UCSD-AML1 (cell line): ENCODE measurements at regions not wholly inside any gene's neighbourhood (a gene's known extent, or its start where the extent isn't known, plus 50 kb on each side); places are given as distances from the start of the nearest gene placed in this dataset.
"Not testable (repeated sequence)": the region's sequence is repeated elsewhere in the genome, so short reads cannot be mapped to it uniquely, and the experiment has no call there.

Source experiments
- DNase-seq: peaks from one replicate; lab custom pipeline; 2025; ENCODE audit not compliant: unreplicated experiment; lab: John Stamatoyannopoulos, UW

DNA sequence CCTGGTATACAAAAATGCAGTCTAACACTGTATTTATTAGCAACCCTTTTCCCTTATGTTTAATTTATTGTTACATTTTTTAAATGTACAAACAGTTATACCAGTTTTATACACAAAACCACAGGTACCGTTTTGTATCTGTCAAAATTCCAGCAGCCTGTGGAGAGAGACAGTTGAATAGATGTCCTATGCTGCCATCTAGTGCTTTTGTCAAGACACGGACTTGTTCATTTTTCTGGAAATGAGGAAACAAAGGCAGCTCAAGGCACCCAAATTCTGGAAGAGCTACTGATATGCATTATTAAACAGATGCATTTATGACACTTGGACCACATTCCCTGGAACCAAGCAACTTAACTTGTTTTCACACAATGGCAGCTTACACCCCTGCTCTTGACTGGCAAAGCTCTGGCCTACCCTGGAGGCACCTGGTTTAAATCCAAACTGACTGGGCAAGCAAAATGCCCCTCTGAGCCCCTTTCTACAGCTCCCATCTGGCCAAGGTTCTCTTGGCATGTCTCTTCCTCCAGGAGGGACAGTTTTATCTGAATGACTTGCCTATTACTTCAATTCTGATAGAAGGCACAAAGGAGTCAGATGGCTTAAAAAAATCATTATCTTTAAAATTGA, 286.9 kb upstream of the PRKD1 start:
- DNase-seq = no peak

GRCh38 chr14:30218907-30219306, 291.3 kb upstream of the PRKD1 start:
- DNase-seq = no peak

GRCh38 chr14:30221546-30221945, 293.9 kb upstream of the PRKD1 start:
- DNase-seq = no peak

- DNase-seq = no peak
Observed at GRCh38 chr14:30223385-30223785, 295.7 kb upstream of the PRKD1 start.

GRCh38 chr14:30223966-30224365, 296.3 kb upstream of the PRKD1 start:
- no peak for DNase-seq

GRCh38 chr14:30225176-30225575, 297.5 kb upstream of the PRKD1 start:
- no peak for DNase-seq

DNA sequence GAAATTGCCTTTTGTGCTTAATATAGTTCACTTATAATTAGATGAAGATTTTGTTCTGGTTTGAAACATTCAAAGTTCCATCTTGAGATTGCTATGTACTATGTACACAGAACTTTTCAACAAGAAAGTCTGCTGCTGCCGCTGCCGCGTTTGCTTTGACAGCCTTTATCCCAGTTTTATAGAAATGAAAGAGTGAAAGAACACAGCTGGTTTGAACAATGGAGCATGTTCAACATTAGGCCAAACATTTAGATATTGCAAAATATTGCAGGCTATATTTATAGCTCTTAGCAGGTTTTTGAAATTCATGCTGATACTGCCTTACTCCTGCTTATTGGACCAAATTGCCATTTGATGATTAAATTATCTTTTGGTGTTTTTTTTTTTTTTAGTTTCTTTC, 299.8 kb upstream of the PRKD1 start:
- DNase-seq = no peak

DNA sequence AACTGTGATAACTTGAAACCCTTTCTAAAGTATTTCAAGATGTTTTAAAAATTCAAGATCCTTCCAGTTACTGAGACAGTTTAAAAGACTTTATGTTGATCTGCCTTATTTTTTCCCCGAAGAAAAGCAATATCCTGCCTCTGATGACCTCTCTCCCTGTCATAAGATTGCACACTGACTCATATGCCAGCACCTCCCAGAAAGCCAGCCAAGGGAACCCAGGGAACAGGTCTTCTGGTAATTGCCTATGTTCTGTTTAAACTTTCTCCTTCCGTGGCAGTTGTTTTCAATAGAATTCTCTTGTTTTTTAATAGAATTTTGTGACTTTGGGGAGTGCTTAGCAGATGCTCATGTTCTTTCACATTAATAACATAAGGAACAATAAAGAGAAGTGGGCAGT, 300.2 kb upstream of the PRKD1 start:
- no peak for DNase-seq

DNA sequence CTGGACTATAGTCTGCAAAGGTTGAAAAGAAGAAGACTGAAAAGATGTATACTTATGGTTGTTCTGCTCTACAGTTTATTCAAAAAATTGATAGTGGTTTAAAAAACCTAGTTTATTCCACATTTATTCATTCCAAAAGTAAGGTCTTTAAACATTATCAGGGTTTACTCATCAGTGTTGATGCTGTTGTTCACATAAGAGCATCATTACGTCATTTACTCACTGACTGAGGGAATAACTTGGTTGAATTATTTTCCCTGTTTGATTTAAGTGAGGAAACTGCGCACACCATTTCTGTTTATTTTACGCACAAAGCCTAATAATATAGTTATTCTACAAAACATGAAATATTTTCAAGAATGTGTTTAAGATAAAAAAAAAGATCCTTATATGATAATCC, 303.1 kb upstream of the PRKD1 start:
- DNase-seq = no peak

GRCh38 chr14:30234966-30235365, 307.3 kb upstream of the PRKD1 start:
- no peak for DNase-seq

- DNase-seq = no peak
Observed at GRCh38 chr14:30235485-30235884, 307.8 kb upstream of the PRKD1 start.

- no peak for DNase-seq
Observed at GRCh38 chr14:30238936-30239335, 311.3 kb upstream of the PRKD1 start.

- no peak for DNase-seq
Observed at GRCh38 chr14:30240018-30240417, 312.4 kb upstream of the PRKD1 start.

- no peak for DNase-seq
Observed at GRCh38 chr14:30240685-30241084, 313.0 kb upstream of the PRKD1 start.

- no peak for DNase-seq
Observed at GRCh38 chr14:30242744-30243143, 315.1 kb upstream of the PRKD1 start.

DNA sequence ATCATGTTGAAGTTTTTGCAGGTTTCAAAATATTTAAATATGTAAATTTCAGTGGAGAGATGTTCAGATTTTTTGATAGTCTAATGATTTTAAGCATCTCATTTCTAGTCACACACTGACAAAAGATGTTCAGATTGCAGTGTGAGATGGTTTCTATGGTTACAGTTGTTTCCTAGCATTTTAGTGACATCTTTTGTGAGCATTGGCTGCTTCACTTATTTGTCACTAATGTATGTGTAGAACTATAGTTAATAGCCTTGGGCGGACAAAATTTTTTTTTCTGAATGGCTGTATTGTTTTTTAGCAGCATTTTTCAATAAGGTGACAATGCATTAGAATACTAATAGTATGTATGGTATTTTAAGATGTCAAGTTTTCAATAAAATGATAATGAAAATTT, 315.6 kb upstream of the PRKD1 start:
- no peak for DNase-seq

DNA sequence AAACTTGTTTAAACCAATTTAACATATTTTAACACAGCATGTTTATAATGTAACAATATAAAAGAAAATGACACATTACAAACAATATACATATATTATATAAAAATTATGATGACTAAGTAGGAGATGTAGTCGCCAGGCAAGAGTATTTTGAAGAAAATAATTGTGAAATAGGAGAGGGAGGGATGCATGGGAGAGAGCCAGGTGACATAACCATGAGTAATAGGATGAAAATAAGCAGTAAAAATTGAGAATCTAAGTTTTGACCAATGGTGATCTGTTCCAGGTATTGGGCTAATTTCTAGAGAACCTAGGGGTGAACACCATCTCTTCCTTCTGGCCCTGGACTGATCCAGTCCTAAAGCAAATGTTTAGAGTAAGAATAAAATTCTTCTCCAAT, 315.2 kb upstream of the G2E3 start:
- DNase-seq = no peak

DNA sequence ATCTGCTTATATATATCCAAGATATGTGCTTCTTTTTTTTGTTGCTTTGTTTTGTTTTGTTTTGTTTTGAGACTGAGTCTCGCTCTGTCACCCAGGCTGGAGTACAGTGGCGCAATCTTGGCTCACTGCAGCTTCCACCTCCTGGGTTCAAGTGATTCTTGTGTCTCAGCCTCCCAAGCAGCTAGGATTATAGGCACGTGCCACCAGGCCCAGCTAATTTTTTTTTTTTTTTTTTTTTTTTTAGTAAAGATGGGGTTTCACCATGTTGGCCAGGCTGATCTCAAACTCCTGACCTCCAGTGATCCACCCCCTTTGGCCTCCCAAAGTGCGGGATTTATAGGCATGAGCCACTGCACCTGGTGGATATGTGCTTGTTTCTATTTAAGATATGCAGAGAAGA, 314.6 kb upstream of the G2E3 start:
- not testable (repeated sequence) for DNase-seq

DNA sequence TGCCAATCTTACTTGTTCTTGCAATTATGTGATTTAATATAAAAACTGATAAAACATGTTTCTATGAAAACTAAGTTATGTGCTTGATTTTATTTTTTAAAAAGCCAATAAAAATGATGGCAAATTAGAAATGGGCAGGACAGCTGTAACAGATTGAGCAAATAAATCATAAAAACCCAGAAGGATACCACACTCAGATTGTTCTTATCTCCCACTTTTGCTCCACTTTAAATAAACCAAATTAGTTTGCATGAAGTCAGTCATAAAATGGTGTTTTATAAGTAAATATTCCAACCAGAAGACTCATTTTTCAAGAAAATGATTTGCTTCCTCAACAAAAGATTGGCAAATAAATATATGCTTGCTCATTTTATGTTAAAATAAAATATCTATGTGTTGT, 307.9 kb upstream of the G2E3 start:
- DNase-seq = no peak

DNA sequence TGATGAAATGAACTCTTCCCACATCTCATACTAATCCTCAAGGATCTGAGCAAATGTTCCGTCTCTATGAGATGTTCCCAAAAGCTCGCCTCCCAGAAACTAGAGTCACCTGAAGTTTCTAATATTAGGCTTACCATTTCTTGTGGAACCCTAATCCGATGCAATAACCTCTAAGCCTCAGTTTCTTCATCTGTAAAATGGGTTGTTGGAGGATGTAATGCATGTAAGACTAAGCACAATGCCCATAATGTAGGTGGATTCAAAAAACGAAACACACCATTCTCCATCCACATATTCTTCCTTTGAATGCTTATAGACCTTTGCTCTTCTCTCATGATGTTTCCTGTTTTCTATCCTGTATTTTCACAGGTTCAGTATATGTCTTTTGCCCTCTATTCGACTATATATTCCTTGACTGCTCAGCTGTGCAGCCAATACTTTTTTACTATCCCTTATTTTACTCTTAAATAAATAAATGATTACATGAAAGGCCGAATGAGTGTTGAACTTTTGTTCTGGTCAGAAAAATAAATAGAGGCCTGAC, 307.3 kb upstream of the G2E3 start:
- DNase-seq = no peak

DNA sequence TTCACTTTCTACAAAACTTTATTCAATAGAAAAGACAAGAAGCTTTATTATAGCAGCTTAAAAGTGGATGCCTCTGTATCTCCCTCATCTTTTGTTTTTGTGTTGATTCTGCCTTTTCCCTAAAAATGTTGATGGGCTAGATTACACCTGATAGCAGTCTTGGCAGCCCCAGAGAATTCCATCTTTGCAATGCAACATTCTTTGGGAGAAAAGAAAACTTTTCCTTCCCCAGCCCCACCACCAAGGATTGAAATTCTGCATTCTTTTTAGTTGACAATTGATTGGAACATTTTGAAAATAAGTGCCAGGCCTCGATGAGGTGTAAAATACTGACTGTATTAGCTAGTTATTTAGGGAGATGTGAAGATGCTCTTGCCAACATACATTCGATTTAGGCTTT, 306.8 kb upstream of the G2E3 start:
- DNase-seq = no peak

DNA sequence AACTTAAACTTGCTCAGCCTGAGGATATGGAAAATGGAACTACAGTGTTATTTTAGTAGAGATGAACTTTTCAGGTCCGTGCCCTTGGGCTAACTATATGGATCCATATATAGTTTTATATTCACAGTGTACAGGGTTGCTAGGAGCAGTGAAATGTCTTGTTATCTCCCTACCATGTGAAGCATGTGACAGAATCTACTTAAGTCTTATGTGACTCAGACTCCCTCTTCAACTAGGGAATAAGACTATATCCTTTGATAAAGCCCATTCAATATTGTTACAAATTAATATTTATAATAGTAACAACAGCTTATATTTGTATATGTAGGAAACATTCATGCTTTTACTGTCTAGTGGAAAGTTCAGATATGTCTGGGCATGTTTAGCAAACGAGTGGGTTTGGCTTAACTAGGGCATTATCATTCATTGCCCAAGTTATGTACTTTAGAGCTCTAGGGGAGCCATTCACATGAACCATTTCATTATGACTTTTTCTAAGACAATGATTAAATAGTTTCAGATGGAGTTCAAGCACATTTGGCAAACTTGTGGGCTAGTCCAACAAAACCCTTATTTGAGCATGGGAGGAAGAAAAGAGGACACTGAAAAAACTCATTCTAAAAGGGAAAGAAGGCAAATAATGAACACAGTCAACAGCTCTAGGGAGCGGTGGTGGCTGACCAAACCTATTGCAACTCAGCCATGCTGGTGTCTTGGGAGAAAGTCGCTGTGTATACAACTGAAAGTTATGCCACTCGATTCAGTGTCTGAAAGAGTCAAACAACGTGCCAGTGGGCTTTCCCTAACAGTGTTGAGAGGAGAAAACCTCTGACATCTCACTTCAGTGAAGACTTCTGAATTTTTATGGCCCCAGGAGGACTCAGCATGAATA, 305.9 kb upstream of the G2E3 start:
- no peak for DNase-seq
